ENCODE measurements at regions not wholly inside any gene's neighbourhood (a gene's known extent, or its start where the extent isn't known, plus 50 kb on each side); places are given as distances from the start of the nearest gene placed in this dataset.
"Not testable (repeated sequence)": the region's sequence is repeated elsewhere in the genome, so short reads cannot be mapped to it uniquely, and the experiment has no call there.

GRCh38 chr2:131844044-131844443 lies 316.4 kb downstream of the CCDC74A start:
- H3K4me1 ChIP-seq (ENCODE audit: control insufficient read depth in 2 of 2, insufficient read depth in 2 of 2, low read length in 2 of 2); CTCF ChIA-PET; H3K9me3 ChIP-seq (ENCODE audit: control insufficient read depth in 2 of 3, low read length in 3 of 3); H3K27ac ChIP-seq (ENCODE audit: low read depth, low read length); H3K36me3 ChIP-seq (ENCODE audit: control insufficient read depth in 2 of 3, insufficient read depth in 3 of 3, low read length in 3 of 3); DNase-seq; POLR2A ChIA-PET; H3K9me3 Mint-ChIP-seq; H3K4me3 Mint-ChIP-seq; H3K27ac Mint-ChIP-seq; intact Hi-C loops (cut with micrococcal nuclease); H3K4me3 ChIP-seq (ENCODE audit: low read length); H3K4me1 Mint-ChIP-seq; H3K36me3 Mint-ChIP-seq; ATAC-seq; H3K27me3 ChIP-seq (ENCODE audit: control insufficient read depth in 2 of 2, insufficient read depth in 2 of 2, low read length in 2 of 2): not testable (repeated sequence)
- H3K27me3 Mint-ChIP-seq: peaks cover 0 to 21% (median 5%) of the 10 kb centered on the region in 5 donors

GRCh38 chr2:131856202-131856601 lies 305.6 kb downstream of the ANKRD30BL start:
- H3K27me3 Mint-ChIP-seq; CTCF ChIA-PET; H3K27ac ChIP-seq (ENCODE audit: low read depth, low read length); H3K36me3 Mint-ChIP-seq; POLR2A ChIA-PET; ATAC-seq; DNase-seq; H3K4me3 ChIP-seq (ENCODE audit: low read length); H3K27me3 ChIP-seq (ENCODE audit: control insufficient read depth in 2 of 2, insufficient read depth in 2 of 2, low read length in 2 of 2); H3K9me3 ChIP-seq (ENCODE audit: control insufficient read depth in 2 of 3, low read length in 3 of 3); H3K4me3 Mint-ChIP-seq; H3K27ac Mint-ChIP-seq; H3K4me1 ChIP-seq (ENCODE audit: control insufficient read depth in 2 of 2, insufficient read depth in 2 of 2, low read length in 2 of 2); H3K9me3 Mint-ChIP-seq; H3K4me1 Mint-ChIP-seq; H3K36me3 ChIP-seq (ENCODE audit: control insufficient read depth in 2 of 3, insufficient read depth in 3 of 3, low read length in 3 of 3): not testable (repeated sequence)
- intact Hi-C loops (cut with micrococcal nuclease): loop anchor here in 1 of 2 donors (5.0 kb wide), 1 partner anchor 1986 kb away; no protein-coding TSS in a partner anchor

GRCh38 chr2:131858197-131858596 lies 303.6 kb downstream of the ANKRD30BL start:
- H3K9me3 Mint-ChIP-seq; H3K4me3 ChIP-seq (ENCODE audit: low read length); H3K4me3 Mint-ChIP-seq; H3K27ac ChIP-seq (ENCODE audit: low read depth, low read length); H3K9me3 ChIP-seq (ENCODE audit: control insufficient read depth in 2 of 3, low read length in 3 of 3); H3K27me3 ChIP-seq (ENCODE audit: control insufficient read depth in 2 of 2, insufficient read depth in 2 of 2, low read length in 2 of 2); CTCF ChIA-PET; DNase-seq; H3K36me3 ChIP-seq (ENCODE audit: control insufficient read depth in 2 of 3, insufficient read depth in 3 of 3, low read length in 3 of 3); ATAC-seq; H3K27me3 Mint-ChIP-seq; H3K4me1 Mint-ChIP-seq; H3K27ac Mint-ChIP-seq; H3K4me1 ChIP-seq (ENCODE audit: control insufficient read depth in 2 of 2, insufficient read depth in 2 of 2, low read length in 2 of 2); POLR2A ChIA-PET; H3K36me3 Mint-ChIP-seq: not testable (repeated sequence)
- intact Hi-C loops (cut with micrococcal nuclease): loop anchor here in 1 of 2 donors (5.0 kb wide), 1 partner anchor 1984 kb away; no protein-coding TSS in a partner anchor

Data from naive thymus-derived CD4-positive, alpha-beta T cell (primary cell).